RWPE2 (cell line): ENCODE measurements at regions not wholly inside any gene's neighbourhood (a gene's known extent, or its start where the extent isn't known, plus 50 kb on each side); places are given as distances from the start of the nearest gene placed in this dataset.

Experiments
- ATAC-seq: fragments of 200-7000 bp; cut with Tn5 transposase; 3 replicates; pipeline ENCODE4 v1.9.1; 2021; ENCODE audit warnings: low read depth
- DNase-seq: peaks from one replicate; pipeline ENCODE4 v3.0.0-alpha.2; 2020; ENCODE audit warnings: low spot score
- H3K27ac ChIP-seq: fragments of 450-650 bp; 2 replicates; pipeline ENCODE4 v1.5.1; 2017; ENCODE audit warnings: mild to moderate bottlenecking; ENCODE audit not compliant: poor library complexity, severe bottlenecking
- H3K27me3 ChIP-seq: fragments of 250-450 bp; sonication (Bioruptor Pico); 2 replicates; pipeline ENCODE4 v1.5.1; 2021; ENCODE audit warnings: mild to moderate bottlenecking, moderate library complexity; ENCODE audit not compliant: insufficient read depth, poor library complexity, severe bottlenecking
- H3K36me3 ChIP-seq: fragments of 250-450 bp; sonication (Bioruptor Pico); 2 replicates; pipeline ENCODE4 v1.5.1; 2020; ENCODE audit warnings: low read depth, mild to moderate bottlenecking, moderate library complexity
- H3K4me1 ChIP-seq: fragments of 250-450 bp; sonication (Bioruptor Pico); 2 replicates; pipeline ENCODE4 v1.5.1; 2021; ENCODE audit warnings: mild to moderate bottlenecking, moderate library complexity; ENCODE audit not compliant: insufficient read depth, poor library complexity, severe bottlenecking
- H3K4me3 ChIP-seq: fragments of 250-450 bp; sonication (Bioruptor Pico); 2 replicates; pipeline ENCODE4 v1.5.1; 2021; ENCODE audit warnings: mild to moderate bottlenecking, moderate library complexity; ENCODE audit not compliant: severe bottlenecking
- H3K9me3 ChIP-seq: fragments of 250-450 bp; sonication (Bioruptor Pico); 2 replicates; pipeline ENCODE4 v1.5.1; 2021; ENCODE audit warnings: mild to moderate bottlenecking, moderate library complexity; ENCODE audit not compliant: severe bottlenecking
- CTCF ChIP-seq: fragments of 450-650 bp; IDR thresholded peaks from one replicate; pipeline ENCODE4 v1.5.1; 2017; ENCODE audit warnings: mild to moderate bottlenecking, moderate library complexity; ENCODE audit not compliant: poor library complexity, severe bottlenecking

DNA sequence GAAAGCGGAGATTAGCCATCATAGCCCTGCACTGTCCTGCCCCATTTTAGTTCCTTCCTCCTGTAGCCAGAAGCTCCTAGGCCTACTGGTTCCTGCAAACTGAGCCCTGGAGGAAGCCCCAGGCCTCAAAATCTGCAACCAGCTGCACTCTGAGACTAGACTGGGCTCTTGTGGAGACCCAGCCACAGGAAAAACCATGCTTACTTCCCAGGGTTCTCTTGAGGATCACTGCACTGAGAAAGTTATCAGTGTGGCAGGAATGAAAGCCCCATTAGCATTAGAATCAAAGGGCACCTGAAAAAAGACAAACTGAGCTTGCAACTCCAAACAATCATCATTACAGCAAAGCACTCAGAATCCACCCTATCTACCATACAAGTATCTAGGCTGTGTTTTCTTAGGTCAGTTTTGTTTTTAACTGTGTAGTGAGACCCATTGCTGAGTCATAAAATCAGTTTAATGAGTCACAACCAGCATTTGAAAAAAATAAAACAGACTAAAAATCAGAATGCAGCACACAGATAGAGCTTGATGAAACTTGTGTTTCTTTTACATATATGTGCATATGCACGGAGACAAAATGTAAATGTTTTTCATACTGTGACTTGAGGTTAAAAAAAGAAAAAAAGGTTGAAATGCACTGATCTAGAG is 91.0 kb downstream of the UNC5CL start:
- no peaks in the 10 kb centered on the region for H3K9me3 ChIP-seq
- H3K27ac ChIP-seq: peak overlapping the region; percentile 34
- peaks cover 33% of the 10 kb centered on the region for H3K4me1 ChIP-seq
- TF ChIP-seq CTCF: no peak
- H3K27me3 ChIP-seq: no peaks in the 10 kb centered on the region
- no peak overlapping the region for H3K4me3 ChIP-seq
- no peak for DNase-seq
- peak; percentile 66 for ATAC-seq
- no peaks in the 10 kb centered on the region for H3K36me3 ChIP-seq

GRCh38 chr6:40946738-40947301 is 92.2 kb downstream of the UNC5CL start:
- H3K27ac ChIP-seq: no peak overlapping the region
- DNase-seq (no peak), ATAC-seq (no peak)
- H3K36me3 ChIP-seq: no peaks in the 10 kb centered on the region
- peaks cover 28% of the 10 kb centered on the region for H3K4me1 ChIP-seq
- H3K4me3 ChIP-seq: no peak overlapping the region
- no peak for TF ChIP-seq CTCF
- H3K9me3 ChIP-seq: no peaks in the 10 kb centered on the region
- no peaks in the 10 kb centered on the region for H3K27me3 ChIP-seq

DNA sequence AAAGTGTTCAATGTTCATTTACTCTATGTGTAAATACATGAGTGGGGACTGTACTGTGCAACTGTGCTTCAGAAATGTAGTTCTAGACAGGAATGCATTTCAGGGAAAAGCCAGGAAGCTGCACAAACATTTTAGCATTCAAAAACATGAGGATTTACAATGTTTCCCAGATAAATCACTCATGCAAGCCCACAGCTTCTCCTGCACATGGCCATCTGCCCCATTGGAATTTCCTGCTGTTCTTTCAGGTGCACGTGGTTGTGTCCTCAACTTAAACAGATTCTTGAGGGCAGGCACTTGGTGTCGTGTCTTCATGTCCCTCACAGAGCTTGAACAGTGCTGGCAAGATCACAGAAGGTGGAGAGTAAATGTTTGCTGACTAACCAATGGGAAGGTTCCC is 101.5 kb downstream of the UNC5CL start:
- Histone ChIP-seq H3K4me3 (no peak overlapping the region), H3K27me3 (no peaks in the 10 kb centered on the region), H3K36me3 (no peaks in the 10 kb centered on the region), H3K4me1 (peaks cover 21% of the 10 kb centered on the region), H3K27ac (peak overlapping the region; percentile 77), H3K9me3 (no peaks in the 10 kb centered on the region)
- ATAC-seq (no peak), DNase-seq (no peak)
- TF ChIP-seq CTCF: no peak

GRCh38 chr6:40936818-40937251 is 102.2 kb downstream of the UNC5CL start:
- no peak for TF ChIP-seq CTCF
- DNase-seq (no peak), ATAC-seq (peak; percentile 95)
- Histone ChIP-seq H3K9me3 (no peaks in the 10 kb centered on the region), H3K27me3 (no peaks in the 10 kb centered on the region), H3K4me1 (peaks cover 27% of the 10 kb centered on the region), H3K27ac (peak overlapping the region; percentile 77), H3K4me3 (no peak overlapping the region), H3K36me3 (no peaks in the 10 kb centered on the region)

GRCh38 chr6:40933864-40934263 is 105.2 kb downstream of the UNC5CL start:
- ATAC-seq (no peak), DNase-seq (no peak)
- peaks cover 33% of the 10 kb centered on the region for H3K4me1 ChIP-seq
- H3K4me3 ChIP-seq: no peak overlapping the region
- H3K27me3 ChIP-seq: no peaks in the 10 kb centered on the region
- H3K9me3 ChIP-seq: no peaks in the 10 kb centered on the region
- no peak overlapping the region for H3K27ac ChIP-seq
- H3K36me3 ChIP-seq: no peaks in the 10 kb centered on the region
- no peak for TF ChIP-seq CTCF
